Ishikawa (cell line): ENCODE measurements at regions not wholly inside any gene's neighbourhood (a gene's known extent, or its start where the extent isn't known, plus 50 kb on each side); places are given as distances from the start of the nearest gene placed in this dataset.

Experiments used
- CREB1 ChIP-seq: IDR thresholded peaks from 2 replicates; pipeline ENCODE4 v1.6.1; 2012; ENCODE audit warnings: low read depth
- EP300 ChIP-seq: IDR thresholded peaks from 2 replicates; pipeline ENCODE4 v1.6.1; 2012; ENCODE audit warnings: borderline replicate concordance
- FOXM1 ChIP-seq: IDR thresholded peaks from 2 replicates; pipeline ENCODE4 v1.6.1; 2012; ENCODE audit warnings: low read depth, borderline replicate concordance
- MAX ChIP-seq: IDR thresholded peaks from 2 replicates; pipeline ENCODE4 v1.6.1; 2012
- REST ChIP-seq: IDR thresholded peaks from 2 replicates; pipeline ENCODE4 v1.6.1; 2012; ENCODE audit warnings: low read depth, mild to moderate bottlenecking
- TAF1 ChIP-seq: IDR thresholded peaks from 2 replicates; pipeline ENCODE4 v1.6.1; 2012; ENCODE audit warnings: low read depth, mild to moderate bottlenecking
- YY1 ChIP-seq: IDR thresholded peaks from 2 replicates; pipeline ENCODE4 v1.6.1; 2012; ENCODE audit warnings: low read depth

- TF ChIP-seq FOXM1 (no peak), EP300 (no peak), REST (no peak), TAF1 (no peak), CREB1 (no peak), MAX (no peak), YY1 (no peak)
Measured at GRCh38 chr6:169967687-169968086, 216.3 kb downstream of the ERMARD start.
